GM19328 (cell line): ENCODE measurements at regions not wholly inside any gene's neighbourhood (a gene's known extent, or its start where the extent isn't known, plus 50 kb on each side); places are given as distances from the start of the nearest gene placed in this dataset.
"Not testable (repeated sequence)": the region's sequence is repeated elsewhere in the genome, so short reads cannot be mapped to it uniquely, and the experiment has no call there.

Experiments used
- ATAC-seq: cut with Tn5 transposase; IDR thresholded peaks from one replicate; pipeline ENCODE4 v1.9.1; 2021; ENCODE audit warnings: mild to moderate bottlenecking, moderate library complexity; ENCODE audit not compliant: unreplicated experiment

DNA sequence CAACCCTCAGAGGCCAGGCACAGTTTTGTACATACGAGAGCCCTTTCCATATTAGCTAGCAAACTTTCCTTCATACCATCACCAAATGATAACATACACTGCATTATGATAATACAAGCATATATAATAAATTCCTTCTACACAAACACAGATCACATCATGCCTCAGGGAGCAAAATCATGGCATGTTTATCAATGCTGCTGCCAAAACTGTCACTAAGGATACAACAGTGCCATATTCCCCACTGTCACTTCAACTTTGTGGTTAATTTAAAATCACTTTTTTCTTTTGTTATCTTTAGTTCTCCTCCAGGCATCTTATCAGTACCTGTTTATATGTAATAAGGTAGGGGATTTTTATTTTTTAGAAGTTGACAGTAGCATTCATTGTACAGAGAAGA is 196.3 kb downstream of the EPM2A start:
- no peak for ATAC-seq

DNA sequence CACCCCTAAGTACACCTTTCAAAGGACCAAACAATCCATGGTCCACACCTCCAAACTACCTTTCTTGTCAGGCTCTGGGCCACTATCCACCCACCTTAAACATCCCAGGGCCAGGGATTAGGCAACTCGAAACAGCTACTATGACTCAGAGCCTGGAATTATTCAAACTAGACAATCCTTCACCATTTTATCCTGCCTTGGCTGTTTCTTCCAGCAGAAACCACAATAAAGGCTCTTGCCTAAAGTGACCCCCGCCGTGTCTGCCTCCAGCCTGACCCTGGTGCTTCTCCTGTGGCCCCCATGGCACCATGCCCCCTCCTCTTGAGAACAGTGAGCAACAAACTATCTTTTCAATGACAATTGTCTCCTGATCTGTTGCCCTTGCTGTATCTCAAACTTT is 195.5 kb downstream of the EPM2A start:
- ATAC-seq, result no peak

DNA sequence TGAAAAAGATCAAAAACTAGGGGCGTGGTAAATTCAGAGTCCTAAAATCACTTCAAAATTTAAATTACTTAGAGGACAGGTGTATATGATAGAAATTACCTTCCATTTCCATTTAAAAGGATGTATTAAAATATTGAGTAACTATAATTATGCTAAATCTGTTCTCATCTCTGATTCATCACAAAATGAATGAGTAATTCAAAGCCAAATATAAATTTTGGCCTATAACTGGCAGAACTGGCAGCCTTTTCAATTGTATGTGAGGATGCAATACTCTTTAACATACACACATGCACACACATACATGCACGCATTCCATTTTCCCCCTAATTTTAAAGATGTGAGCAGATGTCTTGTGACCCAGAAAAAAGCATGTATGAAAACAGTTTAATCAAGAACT is 194.6 kb downstream of the EPM2A start:
- ATAC-seq, result no peak

- no peak for ATAC-seq
Observed at GRCh38 chr6:145544041-145544440, 191.3 kb downstream of the EPM2A start.

DNA sequence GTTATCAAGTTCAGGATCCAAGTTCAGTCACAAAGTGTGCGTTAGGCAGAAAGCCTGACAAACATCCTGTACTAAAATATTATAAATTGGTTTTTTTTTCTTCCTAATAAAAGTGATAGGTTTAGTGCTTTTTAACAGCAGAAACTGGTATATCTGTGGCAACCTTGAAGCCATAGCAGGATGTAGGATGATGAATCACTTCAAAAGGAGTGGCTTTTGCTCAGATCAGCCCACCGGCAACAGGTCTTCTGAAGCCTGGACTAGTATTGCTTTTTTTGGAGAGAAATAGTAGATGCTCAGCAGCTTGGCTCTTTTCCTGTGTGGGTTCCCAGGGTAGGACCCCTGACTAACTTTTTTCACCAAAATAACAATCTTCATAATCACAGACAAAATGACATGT is 190.8 kb downstream of the EPM2A start:
- ATAC-seq, result no peak

DNA sequence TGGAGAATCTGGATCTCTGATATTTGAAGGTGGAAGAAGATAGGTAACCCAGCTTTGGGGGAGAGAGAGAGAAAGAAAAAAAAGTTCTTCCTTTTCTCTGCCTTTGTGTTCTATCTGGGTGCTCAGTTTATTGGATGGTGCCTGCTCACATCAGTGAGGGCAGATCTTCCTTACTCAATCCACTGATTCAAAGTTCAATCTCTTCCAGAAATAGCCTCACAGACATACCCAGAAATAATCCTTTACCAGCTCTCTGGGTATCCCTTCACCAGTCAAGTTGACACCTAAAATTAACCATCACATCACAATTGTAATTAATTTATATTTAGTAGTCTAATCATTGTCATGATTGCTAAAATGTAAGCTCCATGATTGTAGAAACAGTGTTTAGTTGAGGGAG is 189.1 kb downstream of the EPM2A start:
- no peak for ATAC-seq

DNA sequence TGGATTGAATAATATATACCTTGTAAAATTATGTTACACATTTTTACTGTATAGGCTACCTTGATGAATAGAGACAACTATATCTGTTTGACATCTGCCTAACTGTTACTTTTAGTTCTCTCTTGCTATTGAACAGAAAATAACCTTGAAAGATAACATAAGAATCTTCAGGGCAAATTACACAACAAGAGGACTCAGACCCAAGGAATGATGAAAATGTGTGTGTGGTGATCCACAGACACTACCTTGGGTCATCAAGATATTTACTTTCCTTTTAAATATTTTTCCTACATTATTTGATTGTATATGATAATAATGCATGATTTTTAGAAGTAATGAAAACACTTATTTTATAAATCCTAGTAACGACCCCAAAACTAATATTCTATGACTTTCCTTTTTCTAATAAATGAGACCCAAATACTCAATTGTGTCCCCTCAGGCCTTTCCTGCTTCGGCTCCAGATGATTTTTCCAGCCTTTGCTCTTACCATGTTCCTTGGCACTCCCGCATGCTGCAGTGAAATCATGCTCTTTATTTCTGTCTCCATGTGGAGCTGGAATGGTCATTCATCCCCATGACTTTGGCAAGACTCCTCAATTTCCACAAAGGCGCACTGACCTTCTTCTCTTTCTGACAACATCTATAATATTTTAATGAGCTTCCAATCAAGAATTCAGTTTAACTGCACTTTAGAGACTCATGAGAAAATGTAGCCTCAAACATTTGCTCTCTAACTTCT is 187.6 kb downstream of the EPM2A start:
- no peak for ATAC-seq

DNA sequence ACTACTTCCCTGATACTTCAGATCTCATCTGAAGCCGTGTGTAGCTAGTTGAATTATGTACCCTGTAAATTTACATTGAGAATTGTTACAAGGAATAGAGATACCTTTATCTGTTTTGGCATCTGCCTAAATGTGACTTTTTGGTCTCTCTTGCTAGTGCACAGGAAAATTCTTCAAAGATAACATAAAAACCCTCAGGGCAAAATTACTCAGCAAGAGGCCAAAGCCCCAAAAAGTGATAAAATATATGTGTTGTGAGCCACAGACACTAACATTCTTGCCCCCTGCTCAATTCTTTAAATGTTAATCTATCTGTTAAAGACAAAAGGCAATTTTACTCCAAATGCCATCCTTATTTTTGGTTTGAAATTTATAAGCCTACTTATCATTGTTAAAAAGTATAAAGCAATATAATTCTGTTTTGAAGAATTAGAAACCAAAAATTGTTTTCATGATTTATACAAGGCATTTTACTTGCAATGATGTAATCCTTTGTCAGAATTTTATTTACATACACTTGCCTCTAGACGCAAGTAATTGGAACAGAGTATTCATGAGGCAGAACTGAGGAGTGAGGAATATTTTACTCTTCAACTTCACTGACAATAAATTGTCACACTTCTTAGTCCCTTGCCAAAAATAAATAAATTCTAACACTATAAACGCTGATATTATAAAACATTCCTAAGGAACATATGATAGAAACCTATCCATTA is 186.2 kb downstream of the EPM2A start:
- ATAC-seq, result no peak

- ATAC-seq, result no peak
Observed at GRCh38 chr6:145551164-145551563, 184.2 kb downstream of the EPM2A start.

DNA sequence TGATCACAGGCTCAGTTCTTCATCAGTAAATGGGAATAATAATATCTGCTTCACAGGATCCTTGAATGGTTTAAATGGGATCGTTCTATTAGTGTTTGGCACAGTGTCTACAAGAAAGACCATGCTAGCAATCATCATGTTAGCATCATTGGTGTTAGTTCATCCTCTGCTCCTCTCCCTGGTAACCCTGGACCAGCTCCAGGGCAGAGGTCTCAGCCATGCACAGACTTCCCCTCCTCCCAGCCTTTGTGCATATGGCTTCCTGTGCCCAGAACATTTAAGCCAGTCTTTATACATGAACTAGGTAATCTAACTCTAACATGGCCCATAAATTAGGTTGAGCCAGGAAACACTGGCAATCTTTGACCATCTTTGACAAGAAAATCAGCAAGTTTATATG is 180.2 kb downstream of the EPM2A start:
- ATAC-seq, result no peak

- ATAC-seq, result no peak
Observed at GRCh38 chr6:145557474-145557873, 177.8 kb downstream of the EPM2A start.

DNA sequence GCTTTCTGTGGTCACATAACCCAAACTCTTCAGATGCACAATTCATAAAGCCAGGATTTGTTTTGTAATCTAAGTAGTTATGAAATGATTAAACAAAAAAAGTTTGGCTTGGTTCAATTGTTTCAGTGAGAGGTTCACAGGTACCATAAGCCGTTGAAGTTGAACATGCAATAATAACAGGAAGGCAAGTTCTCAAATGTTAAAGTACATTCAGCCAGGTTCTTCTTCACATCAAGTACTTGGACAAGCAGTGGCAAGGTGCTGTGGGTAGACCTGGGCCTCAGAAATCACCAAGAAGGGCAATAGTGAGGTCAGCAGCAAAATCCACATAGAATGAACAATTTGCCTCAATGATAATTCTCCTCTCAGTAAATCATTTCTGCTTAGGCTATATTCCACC is 175.5 kb downstream of the EPM2A start:
- ATAC-seq, result no peak

- ATAC-seq, result no peak
Observed at GRCh38 chr6:145561095-145562072, 173.9 kb downstream of the EPM2A start.

DNA sequence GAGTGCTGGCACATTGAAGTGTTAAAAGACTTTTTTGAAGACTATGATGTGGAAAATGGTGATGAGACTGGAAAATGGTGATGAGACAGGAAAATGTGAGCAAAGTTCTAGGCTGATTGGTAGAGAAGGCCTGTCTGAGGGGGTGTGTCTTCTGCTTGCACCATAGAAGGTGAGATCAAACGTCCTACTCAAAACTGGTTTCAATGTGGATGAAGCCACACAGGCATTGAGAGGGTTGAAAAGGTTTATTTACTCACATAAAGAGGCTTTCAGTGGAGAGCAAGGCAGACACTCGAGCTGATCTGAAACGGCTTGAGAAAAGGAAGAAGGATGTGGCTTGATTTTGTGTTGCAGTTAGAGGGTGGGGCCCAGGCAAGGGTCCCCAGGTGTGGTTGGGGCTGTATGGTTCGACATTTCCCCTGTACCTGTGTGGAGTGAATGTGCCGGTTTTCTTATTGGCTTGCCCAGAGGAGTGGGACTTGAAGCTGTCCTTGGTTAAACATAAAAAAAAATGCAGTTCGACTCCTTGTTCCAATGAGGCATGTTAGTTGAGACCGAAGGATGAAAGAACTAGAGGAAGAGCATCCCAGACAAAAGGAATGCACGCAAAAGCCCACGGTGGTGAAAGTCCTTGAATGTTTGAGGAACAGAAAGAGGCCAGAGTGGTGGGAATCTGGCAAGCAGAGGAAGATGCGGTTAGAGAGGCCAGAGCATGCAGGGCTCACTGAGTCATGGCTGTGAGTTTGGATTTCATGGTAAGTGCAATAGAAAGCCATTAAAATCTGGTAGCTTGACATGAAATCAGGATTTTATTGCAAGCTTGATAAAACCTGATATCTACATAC is 172.3 kb downstream of the EPM2A start:
- ATAC-seq, result no peak

DNA sequence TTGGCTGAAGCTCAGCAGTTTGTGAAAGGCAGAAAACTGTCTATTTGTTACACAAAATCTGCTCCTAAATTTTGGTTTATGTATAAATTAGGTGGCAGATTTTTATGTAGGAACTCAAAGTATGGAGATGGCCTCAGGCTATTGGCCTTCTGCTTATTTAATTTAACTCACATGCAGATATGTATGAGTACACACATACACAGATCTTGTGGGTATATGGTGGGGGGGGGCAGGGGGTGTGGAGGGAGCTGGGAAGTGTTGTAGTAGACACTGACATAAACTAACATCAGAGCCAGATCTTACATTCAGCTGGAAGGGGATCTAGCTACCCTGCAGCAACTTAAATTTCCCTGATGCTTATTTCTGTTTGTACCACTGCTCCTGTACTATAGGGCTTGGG is 170.8 kb downstream of the EPM2A start:
- no peak for ATAC-seq

DNA sequence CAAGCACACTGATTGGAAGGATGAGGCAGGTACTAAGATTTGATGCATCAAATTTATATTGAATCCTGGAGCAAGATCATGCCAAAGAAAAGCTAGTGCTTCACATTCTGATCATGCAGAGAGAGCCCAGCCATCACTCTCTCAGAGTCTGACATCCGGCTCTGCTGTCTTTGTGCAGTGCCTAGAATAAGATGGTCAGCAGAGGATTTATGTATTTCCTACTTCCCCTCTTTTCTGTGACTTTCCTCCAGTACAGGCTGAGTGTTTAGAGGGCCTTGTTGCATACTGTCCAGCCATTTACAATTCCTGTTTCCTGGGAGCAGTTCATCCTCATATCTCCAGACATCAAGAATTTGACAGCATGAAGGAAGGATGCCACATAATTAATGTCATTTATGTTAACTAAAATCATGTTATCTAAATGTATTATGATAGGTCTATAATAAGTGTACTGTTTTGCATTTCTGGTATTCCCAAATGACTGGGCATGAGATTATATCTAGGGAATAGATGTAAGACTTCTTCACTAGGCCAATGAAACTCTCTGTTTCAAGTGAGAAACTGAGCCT is 167.6 kb downstream of the EPM2A start:
- ATAC-seq, result no peak

GRCh38 chr6:145569140-145569539 is 166.2 kb downstream of the EPM2A start:
- ATAC-seq, result no peak

- not testable (repeated sequence) for ATAC-seq
Observed at GRCh38 chr6:145570336-145570735, 165.0 kb downstream of the EPM2A start.

DNA sequence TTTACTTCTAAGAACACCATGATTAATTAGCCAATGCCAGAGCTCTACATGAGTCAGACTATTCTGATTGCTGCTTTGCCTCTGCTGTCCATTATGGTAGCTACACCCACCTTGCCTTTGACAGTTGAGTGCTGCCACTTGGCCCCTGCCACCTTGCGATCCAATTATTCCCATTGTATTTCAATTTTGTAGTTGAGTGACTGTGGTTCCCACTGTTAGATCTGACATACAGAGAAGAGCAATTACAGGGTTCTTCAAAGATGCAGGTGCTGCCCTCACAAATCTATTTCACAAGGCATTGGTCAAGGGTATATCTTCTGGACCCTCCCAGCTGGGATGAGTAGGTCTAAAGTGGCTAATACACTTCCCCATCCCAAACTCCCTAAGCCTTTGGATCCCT is 161.1 kb downstream of the EPM2A start:
- ATAC-seq, result not testable (repeated sequence)
